HuH-7.5 (cell line): ENCODE measurements at regions not wholly inside any gene's neighbourhood (a gene's known extent, or its start where the extent isn't known, plus 50 kb on each side); places are given as distances from the start of the nearest gene placed in this dataset.

ENCODE experiments used
- DNase-seq: peaks from one replicate; pipeline ENCODE4 v3.0.0; 2011; ENCODE audit warnings: low spot score

DNA sequence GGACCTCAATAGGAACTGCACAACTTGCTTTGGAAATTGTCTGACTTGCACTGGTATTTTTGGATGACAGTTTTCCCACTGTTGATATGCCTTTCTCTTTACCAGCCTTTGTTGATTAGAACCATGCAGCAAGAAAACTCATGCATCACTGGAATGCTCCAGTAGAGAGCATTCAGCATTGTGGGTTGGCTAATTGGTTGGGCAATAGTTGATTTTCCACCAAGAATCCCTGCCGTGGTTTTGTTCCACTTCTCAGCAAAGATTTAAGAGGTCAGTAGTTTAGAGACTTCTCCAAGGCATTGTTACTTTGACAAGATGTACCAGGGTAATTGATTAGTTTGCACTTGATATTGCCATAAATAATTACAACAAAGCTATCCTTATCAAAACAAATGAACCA is 260.0 kb downstream of the DHX35 start:
- no peak for DNase-seq

GRCh38 chr20:39216195-39216594 is 254.1 kb downstream of the DHX35 start:
- no peak for DNase-seq

DNA sequence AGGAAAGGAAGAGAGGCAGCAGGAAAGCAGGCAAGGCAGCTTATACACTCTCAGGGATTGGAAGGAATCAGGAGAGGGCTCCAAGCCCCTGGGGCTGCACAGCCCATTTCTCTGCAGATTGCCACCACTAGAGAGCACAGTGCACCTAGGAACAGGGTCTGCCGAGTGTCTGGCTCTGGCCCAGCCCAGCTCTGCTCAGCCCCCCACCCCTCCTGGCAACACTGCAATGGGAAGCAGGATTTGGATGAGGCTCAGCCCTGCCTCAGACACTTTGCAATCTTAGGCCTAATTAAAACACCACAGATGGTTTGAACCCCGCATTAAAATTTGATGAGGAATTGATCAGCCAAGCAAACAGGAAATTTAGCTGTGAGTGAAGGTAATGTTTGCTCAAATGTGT is 252.7 kb downstream of the DHX35 start:
- no peak for DNase-seq

- no peak for DNase-seq
Observed at GRCh38 chr20:39213476-39214145, 251.5 kb downstream of the DHX35 start.

DNA sequence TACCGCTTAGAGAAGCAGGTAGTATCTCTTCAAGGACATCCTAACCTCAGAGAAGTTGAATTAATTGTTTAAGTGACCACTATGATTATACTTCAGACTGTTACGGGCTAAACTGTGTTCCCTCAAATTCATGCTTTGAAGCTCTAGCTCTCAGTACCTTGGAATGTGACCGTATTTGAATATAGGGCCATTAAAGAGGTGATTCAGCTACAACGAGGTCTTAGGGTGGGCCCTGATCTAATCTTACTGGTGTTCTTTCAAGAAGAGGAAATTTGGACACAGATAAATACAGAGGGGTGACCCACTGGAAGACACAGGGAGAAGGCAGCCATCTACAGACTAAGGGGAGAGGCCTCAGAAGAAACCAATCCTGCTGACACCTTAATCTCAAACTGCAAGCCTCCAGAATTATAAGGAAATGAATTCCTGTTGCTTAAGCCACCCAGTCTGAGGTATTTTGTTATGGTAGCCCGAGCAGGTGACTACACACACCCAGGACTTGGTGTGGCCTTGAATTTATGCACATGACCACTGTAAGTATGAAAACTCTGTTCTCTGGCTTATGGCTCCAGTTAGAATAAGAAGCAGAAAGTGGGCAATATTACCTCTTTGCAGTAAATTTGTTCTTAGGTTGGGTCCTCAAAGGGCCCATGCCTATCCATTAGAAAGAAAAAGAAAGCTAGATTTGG is 249.1 kb downstream of the DHX35 start:
- no peak for DNase-seq

DNA sequence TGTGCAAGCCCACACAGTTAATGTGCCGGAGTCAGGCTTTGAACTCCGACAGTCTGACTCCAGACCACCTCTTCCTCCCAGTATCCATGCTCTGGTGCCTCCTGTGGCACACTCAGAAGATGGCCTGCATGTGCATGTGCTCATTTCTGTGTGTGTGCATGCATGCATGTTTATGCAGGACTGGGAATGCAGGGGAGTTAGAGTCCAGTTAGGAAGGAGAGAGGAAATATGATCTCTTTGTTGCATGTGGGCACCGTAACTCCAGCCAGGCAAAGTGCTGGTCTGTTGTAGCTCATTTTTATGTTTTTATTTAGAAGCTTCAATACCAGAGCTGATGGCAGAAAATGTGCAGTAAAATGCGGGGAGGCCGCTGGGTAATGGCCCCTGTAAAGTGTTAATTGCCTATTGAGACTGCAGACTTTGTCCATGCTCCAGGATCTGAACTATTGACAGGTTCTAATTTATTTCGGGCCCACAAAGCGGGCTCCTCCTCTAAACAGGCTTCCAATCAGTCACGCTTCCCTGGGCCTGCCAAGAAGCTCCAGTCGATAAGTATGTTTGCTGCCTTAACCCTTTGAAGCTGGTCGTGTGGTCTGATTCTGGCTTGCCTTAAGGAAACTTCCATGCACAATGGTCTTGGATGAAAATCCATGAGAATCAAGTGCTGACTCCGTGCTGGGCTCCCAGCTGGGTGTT is 248.3 kb downstream of the DHX35 start:
- no peak for DNase-seq

DNA sequence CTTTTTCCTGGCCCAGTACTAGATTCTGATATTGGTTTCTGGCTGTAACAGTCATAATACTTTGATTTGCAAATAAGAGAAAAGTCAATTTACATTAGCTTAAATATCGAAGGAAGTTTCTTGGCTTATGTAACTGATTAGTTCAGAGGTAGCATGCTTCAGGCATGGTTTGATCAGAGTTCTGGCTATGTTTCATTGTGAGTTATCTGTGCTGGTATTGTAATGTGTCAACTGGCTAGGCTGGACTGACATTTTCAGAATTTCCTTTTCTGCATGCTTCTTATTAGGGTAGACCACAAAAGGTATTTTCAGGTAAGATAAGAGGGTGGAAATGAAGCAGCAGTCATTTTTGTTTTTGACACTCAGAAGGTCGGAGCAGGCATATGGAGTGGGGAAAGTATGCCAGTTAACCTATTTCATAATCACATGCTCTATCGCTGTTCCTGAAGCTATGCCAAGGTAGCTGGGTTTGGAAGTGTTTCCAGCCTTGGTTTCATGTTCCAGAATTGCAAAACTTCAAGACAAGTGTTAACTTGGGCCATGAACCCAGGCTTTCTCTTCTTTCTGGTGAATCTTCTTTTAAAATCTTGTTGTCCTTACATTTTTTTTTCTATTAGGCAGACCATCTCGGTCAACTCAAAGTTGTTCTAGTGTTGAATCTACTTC is 244.9 kb downstream of the DHX35 start:
- no peak for DNase-seq

GRCh38 chr20:39195582-39196021 is 233.5 kb downstream of the DHX35 start:
- no peak for DNase-seq

- no peak for DNase-seq
Observed at GRCh38 chr20:39190666-39191570, 228.8 kb downstream of the DHX35 start.

GRCh38 chr20:39188266-39188765 is 226.2 kb downstream of the DHX35 start:
- DNase-seq, result no peak

GRCh38 chr20:39181490-39181889 is 219.3 kb downstream of the DHX35 start:
- no peak for DNase-seq

- DNase-seq, result no peak
Observed at GRCh38 chr20:39176457-39176856, 214.3 kb downstream of the DHX35 start.

DNA sequence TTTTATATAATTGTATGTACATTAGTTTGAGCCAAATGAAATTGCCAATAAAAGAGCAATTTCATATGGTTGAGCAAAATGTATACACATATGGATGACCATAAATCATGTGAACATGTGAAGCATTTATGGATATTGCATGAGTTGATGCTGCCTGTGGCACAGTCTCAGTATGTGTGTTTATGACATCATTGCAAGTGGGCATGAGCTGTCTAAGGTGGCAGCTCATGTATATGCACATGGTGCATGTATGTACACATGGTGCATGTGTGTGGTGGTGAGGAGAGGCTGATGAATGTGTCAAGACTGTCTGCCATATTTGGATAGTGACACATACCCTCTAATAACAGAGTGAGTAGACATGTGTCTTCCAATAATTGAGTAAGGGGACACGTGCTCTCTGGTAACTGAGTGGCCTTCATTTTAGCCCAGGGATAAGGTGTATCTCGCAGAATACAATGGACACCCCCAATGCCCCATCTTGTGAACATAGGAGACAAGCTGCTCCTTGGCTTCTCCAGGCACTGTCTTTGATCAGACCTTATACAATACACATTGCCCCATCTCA is 208.8 kb downstream of the DHX35 start:
- no peak for DNase-seq

GRCh38 chr20:39165099-39165498 is 203.0 kb downstream of the DHX35 start:
- DNase-seq, result no peak

GRCh38 chr20:39164642-39165041 is 202.5 kb downstream of the DHX35 start:
- no peak for DNase-seq

DNA sequence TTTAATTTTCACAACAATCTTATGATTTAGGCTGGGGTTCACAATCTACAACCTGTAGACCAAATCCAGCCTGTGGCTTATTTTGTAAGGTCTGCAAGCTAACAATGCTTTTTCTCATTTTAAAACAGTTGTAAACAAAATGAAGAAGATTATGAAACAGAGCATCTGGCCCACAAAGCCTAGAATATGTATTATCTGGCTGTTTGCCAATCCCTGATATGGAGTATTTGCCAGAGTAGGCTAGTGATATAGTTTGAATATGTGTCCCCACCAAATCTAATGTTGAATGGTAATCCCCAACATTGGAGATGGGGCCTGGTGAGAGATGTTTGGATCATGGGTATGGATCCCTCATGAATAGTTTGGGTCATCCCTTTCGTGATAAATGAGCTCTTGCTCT is 201.8 kb downstream of the DHX35 start:
- DNase-seq, result no peak

GRCh38 chr20:39161900-39162299 is 199.8 kb downstream of the DHX35 start:
- no peak for DNase-seq

DNA sequence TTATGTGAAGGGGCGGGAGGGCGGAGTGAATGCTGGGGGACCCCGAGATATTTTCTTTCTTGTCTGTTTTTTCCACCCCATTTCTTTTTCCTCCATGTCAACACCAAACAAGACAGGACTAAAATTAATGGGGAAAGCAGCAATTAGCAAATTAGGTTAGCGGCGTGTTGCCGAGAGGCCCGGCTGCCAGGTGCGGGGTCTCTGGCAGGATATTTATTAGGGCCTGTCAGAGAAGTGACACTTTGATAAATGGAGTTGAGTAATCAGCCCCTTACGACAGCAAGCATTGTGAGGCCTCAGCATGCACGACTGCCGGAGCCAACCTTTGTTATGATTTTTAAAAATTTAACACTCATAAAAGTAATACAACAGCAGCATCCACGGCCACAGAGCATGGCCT is 193.8 kb downstream of the DHX35 start:
- no peak for DNase-seq

DNA sequence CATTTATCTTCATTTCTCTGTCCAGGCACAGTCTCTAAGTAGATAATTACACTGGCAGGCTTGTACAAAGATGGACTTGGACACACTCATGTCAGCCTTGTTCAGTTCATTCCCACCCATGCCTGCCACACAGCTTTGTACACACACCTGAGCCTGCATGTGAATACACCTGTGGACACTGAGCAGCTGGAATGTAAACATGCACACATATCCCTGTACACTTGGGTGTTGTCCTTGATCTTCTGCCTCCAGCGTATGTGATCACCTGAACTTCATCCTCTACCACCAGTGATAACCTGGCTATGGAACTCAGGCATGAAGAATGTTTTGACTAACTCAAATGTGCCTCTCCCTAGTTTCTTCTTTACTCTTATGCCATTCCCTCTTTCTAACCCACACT is 190.6 kb downstream of the DHX35 start:
- no peak for DNase-seq

- no peak for DNase-seq
Observed at GRCh38 chr20:39152126-39152525, 190.0 kb downstream of the DHX35 start.

GRCh38 chr20:39150501-39150900 is 188.4 kb downstream of the DHX35 start:
- DNase-seq, result no peak
